SK-N-SH (cell line): ENCODE measurements at regions not wholly inside any gene's neighbourhood (a gene's known extent, or its start where the extent isn't known, plus 50 kb on each side); places are given as distances from the start of the nearest gene placed in this dataset.
"Not testable (repeated sequence)": the region's sequence is repeated elsewhere in the genome, so short reads cannot be mapped to it uniquely, and the experiment has no call there.

Experiments used
- FOXJ3 ChIP-seq: sonication (generic); formaldehyde crosslinking; IDR thresholded peaks from 2 replicates; pipeline ENCODE4 v1.5.1; 2020; ENCODE audit warnings: mild to moderate bottlenecking, missing genetic modification reagents
- JUND ChIP-seq: IDR thresholded peaks from 2 replicates; pipeline ENCODE4 v1.4.0; 2012
- MEF2A ChIP-seq: IDR thresholded peaks from 2 replicates; pipeline ENCODE4 v1.4.0; 2012; ENCODE audit warnings: low read depth, borderline replicate concordance
- MXI1 ChIP-seq: IDR thresholded peaks from 2 replicates; pipeline ENCODE4 v1.6.1; 2012; ENCODE audit warnings: mild to moderate bottlenecking, low read depth, low read length, improper control_type of control experiment
- TF ChIP-seq, protein P1 (sequence below): fragments of 200-600 bp; sonication (generic); IDR thresholded peaks from 2 replicates; pipeline ENCODE4 v1.6.1; 2017; ENCODE audit warnings: antibody characterized with exemption, mild to moderate bottlenecking, moderate library complexity
- TF ChIP-seq, protein P2 (sequence below): IDR thresholded peaks from 2 replicates; pipeline ENCODE4 v1.6.1; 2012; ENCODE audit warnings: mild to moderate bottlenecking, low read depth, low read length, moderate library complexity

DNA sequence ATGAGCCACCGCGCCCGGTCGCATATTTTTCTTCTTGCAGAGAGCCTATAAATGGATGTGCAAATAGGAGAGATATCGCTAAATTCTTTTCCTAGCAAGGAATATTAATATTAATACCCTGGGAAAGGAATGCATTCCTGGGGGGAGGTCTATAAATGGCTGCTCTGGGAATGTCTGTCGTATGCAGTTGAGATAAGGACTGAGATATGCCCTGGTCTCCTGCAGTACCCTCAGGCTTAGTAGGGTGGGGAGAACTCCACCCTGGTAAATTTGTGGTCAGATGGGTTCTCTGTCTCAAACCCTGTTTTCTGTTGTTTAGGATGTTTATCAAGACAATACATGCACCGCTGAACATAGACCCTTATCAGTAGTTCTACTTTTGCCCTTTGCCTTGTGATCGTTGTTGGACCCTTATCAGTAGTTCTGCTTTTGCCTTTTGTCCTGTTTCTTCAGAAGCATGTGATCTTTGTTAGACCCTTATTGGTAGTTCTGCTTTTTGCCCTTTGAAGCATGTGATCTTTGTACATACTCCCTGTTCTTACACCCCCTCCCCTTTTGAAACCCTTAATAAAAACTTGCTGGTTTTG lies 80.7 kb downstream of the SDR9C7 start:
- TF ChIP-seq, protein P1, sequence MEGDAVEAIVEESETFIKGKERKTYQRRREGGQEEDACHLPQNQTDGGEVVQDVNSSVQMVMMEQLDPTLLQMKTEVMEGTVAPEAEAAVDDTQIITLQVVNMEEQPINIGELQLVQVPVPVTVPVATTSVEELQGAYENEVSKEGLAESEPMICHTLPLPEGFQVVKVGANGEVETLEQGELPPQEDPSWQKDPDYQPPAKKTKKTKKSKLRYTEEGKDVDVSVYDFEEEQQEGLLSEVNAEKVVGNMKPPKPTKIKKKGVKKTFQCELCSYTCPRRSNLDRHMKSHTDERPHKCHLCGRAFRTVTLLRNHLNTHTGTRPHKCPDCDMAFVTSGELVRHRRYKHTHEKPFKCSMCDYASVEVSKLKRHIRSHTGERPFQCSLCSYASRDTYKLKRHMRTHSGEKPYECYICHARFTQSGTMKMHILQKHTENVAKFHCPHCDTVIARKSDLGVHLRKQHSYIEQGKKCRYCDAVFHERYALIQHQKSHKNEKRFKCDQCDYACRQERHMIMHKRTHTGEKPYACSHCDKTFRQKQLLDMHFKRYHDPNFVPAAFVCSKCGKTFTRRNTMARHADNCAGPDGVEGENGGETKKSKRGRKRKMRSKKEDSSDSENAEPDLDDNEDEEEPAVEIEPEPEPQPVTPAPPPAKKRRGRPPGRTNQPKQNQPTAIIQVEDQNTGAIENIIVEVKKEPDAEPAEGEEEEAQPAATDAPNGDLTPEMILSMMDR, result not testable (repeated sequence)
- TF ChIP-seq, protein P2, sequence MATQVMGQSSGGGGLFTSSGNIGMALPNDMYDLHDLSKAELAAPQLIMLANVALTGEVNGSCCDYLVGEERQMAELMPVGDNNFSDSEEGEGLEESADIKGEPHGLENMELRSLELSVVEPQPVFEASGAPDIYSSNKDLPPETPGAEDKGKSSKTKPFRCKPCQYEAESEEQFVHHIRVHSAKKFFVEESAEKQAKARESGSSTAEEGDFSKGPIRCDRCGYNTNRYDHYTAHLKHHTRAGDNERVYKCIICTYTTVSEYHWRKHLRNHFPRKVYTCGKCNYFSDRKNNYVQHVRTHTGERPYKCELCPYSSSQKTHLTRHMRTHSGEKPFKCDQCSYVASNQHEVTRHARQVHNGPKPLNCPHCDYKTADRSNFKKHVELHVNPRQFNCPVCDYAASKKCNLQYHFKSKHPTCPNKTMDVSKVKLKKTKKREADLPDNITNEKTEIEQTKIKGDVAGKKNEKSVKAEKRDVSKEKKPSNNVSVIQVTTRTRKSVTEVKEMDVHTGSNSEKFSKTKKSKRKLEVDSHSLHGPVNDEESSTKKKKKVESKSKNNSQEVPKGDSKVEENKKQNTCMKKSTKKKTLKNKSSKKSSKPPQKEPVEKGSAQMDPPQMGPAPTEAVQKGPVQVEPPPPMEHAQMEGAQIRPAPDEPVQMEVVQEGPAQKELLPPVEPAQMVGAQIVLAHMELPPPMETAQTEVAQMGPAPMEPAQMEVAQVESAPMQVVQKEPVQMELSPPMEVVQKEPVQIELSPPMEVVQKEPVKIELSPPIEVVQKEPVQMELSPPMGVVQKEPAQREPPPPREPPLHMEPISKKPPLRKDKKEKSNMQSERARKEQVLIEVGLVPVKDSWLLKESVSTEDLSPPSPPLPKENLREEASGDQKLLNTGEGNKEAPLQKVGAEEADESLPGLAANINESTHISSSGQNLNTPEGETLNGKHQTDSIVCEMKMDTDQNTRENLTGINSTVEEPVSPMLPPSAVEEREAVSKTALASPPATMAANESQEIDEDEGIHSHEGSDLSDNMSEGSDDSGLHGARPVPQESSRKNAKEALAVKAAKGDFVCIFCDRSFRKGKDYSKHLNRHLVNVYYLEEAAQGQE, result not testable (repeated sequence)
- not testable (repeated sequence) for TF ChIP-seq JUND, MEF2A, FOXJ3, MXI1
